Renal cortex interstitium (tissue), 11 donors: ENCODE measurements at regions not wholly inside any gene's neighbourhood (a gene's known extent, or its start where the extent isn't known, plus 50 kb on each side); places are given as distances from the start of the nearest gene placed in this dataset.

ENCODE experiments used
- DNase-seq, 11 donors: peaks; one replicate each; pipeline ENCODE4 v3.0.0-alpha.2; 2013; ENCODE audit warnings: low read depth in 9 of 11, low spot score in 4 of 11; ENCODE audit errors: extremely low read depth in 1 of 11

- DNase-seq, result no peak
Measured at GRCh38 chr3:110139821-110140220, 802.5 kb upstream of the DPPA4 start.

GRCh38 chr3:110149763-110150162 lies 812.4 kb upstream of the DPPA4 start:
- DNase-seq, result no peak

- DNase-seq, result no peak
Measured at GRCh38 chr3:110157221-110157620, 819.9 kb upstream of the DPPA4 start.

GRCh38 chr3:110164632-110165369 lies 827.5 kb upstream of the DPPA4 start:
- DNase-seq, result no peak

GRCh38 chr3:110165370-110165743 lies 828.0 kb upstream of the DPPA4 start:
- no peak for DNase-seq

GRCh38 chr3:110165753-110166152 lies 828.4 kb upstream of the DPPA4 start:
- no peak for DNase-seq

GRCh38 chr3:110166791-110167190 lies 829.4 kb upstream of the DPPA4 start:
- DNase-seq, result no peak

- DNase-seq, result no peak
Measured at GRCh38 chr3:110174908-110175307, 837.6 kb upstream of the DPPA4 start.

GRCh38 chr3:110178965-110179364 lies 841.6 kb upstream of the DPPA4 start:
- no peak for DNase-seq

GRCh38 chr3:110180733-110181132 lies 843.4 kb upstream of the DPPA4 start:
- peak in 4 of 11 donors; percentile 3 to 13 (median 9) for DNase-seq

GRCh38 chr3:110181226-110181625 lies 843.9 kb upstream of the DPPA4 start:
- no peak for DNase-seq

- DNase-seq, result no peak
Measured at GRCh38 chr3:110184536-110184935, 847.2 kb upstream of the DPPA4 start.

GRCh38 chr3:110193074-110193473 lies 855.7 kb upstream of the DPPA4 start:
- DNase-seq, result no peak

GRCh38 chr3:110198717-110199587 lies 861.6 kb upstream of the DPPA4 start:
- DNase-seq, result no peak

- no peak for DNase-seq
Measured at GRCh38 chr3:110199588-110199943, 862.2 kb upstream of the DPPA4 start.

- no peak for DNase-seq
Measured at GRCh38 chr3:110210086-110210660, 861.4 kb upstream of the NECTIN3 start.

GRCh38 chr3:110226645-110227044 lies 845.0 kb upstream of the NECTIN3 start:
- no peak for DNase-seq

- DNase-seq, result peak in 10 of 11 donors; percentile 2 to 27 (median 9)
Measured at GRCh38 chr3:110227991-110228390, 843.6 kb upstream of the NECTIN3 start.

- DNase-seq, result no peak
Measured at GRCh38 chr3:110234831-110235230, 836.8 kb upstream of the NECTIN3 start.

GRCh38 chr3:110236976-110237610 lies 834.5 kb upstream of the NECTIN3 start:
- no peak for DNase-seq
